ENCODE measurements at regions not wholly inside any gene's neighbourhood (a gene's known extent, or its start where the extent isn't known, plus 50 kb on each side); places are given as distances from the start of the nearest gene placed in this dataset.

- TF ChIP-seq EZH2phosphoT487 (IDR thresholded peaks at IDR 0.05; ENCODE audit: insufficient read depth, low read depth) (no peak), EZH2 (IDR thresholded peaks at IDR 0.05; ENCODE audit: insufficient read depth, poor library complexity, severe bottlenecking) (no peak)
These were observed 532.8 kb downstream of the XYLT1 start for GRCh38 chr16:16938009-16938408.
